GM18520 (cell line): ENCODE measurements at regions not wholly inside any gene's neighbourhood (a gene's known extent, or its start where the extent isn't known, plus 50 kb on each side); places are given as distances from the start of the nearest gene placed in this dataset.
A peak's percentile ranks its signal among the peaks of the same experiment; 100 is the strongest.
"Not testable (repeated sequence)": the region's sequence is repeated elsewhere in the genome, so short reads cannot be mapped to it uniquely, and the experiment has no call there.

Experiments
- ATAC-seq: cut with Tn5 transposase; IDR thresholded peaks from one replicate; pipeline ENCODE4 v1.9.1; 2021; ENCODE audit not compliant: unreplicated experiment

- not testable (repeated sequence) for ATAC-seq
These were observed 50.8 kb downstream of the PPIAL4G start for GRCh38 chr1:148432318-148432717.

GRCh38 chr1:148429856-148430255 lies 53.2 kb downstream of the PPIAL4G start:
- ATAC-seq, result not testable (repeated sequence)

- not testable (repeated sequence) for ATAC-seq
These were observed 56.0 kb downstream of the PPIAL4G start for GRCh38 chr1:148426940-148427611.

GRCh38 chr1:148426385-148426784 lies 56.7 kb downstream of the PPIAL4G start:
- not testable (repeated sequence) for ATAC-seq

GRCh38 chr1:148424143-148425003 lies 58.7 kb downstream of the PPIAL4G start:
- not testable (repeated sequence) for ATAC-seq

GRCh38 chr1:148422921-148423320 lies 60.2 kb downstream of the PPIAL4G start:
- not testable (repeated sequence) for ATAC-seq

- ATAC-seq, result not testable (repeated sequence)
These were observed 65.9 kb downstream of the PPIAL4G start for GRCh38 chr1:148417241-148417640.

- ATAC-seq, result not testable (repeated sequence)
These were observed 69.7 kb downstream of the PPIAL4G start for GRCh38 chr1:148413385-148413784.

- not testable (repeated sequence) for ATAC-seq
These were observed 78.1 kb downstream of the PPIAL4G start for GRCh38 chr1:148404786-148405568.

- not testable (repeated sequence) for ATAC-seq
These were observed 79.2 kb downstream of the PPIAL4G start for GRCh38 chr1:148403925-148404324.

- not testable (repeated sequence) for ATAC-seq
These were observed 80.0 kb downstream of the PPIAL4G start for GRCh38 chr1:148403085-148403456.

GRCh38 chr1:148402152-148403084 lies 80.7 kb downstream of the PPIAL4G start:
- ATAC-seq, result peak; percentile 89

- not testable (repeated sequence) for ATAC-seq
These were observed 85.6 kb downstream of the PPIAL4G start for GRCh38 chr1:148397516-148397915.

- ATAC-seq, result not testable (repeated sequence)
These were observed 90.6 kb downstream of the PPIAL4G start for GRCh38 chr1:148392505-148392904.

- ATAC-seq, result not testable (repeated sequence)
These were observed 91.8 kb downstream of the PPIAL4G start for GRCh38 chr1:148391323-148391722.

- ATAC-seq, result no peak
These were observed 94.1 kb downstream of the PPIAL4G start for GRCh38 chr1:148389027-148389339.

GRCh38 chr1:148388260-148389026 lies 94.7 kb downstream of the PPIAL4G start:
- ATAC-seq, result no peak

- ATAC-seq, result not testable (repeated sequence)
These were observed 95.2 kb downstream of the PPIAL4G start for GRCh38 chr1:148387949-148388259.

GRCh38 chr1:148387122-148387948 lies 95.8 kb downstream of the PPIAL4G start:
- not testable (repeated sequence) for ATAC-seq
